NB4 (cell line): ENCODE measurements at regions not wholly inside any gene's neighbourhood (a gene's known extent, or its start where the extent isn't known, plus 50 kb on each side); places are given as distances from the start of the nearest gene placed in this dataset.
"Not testable (repeated sequence)": the region's sequence is repeated elsewhere in the genome, so short reads cannot be mapped to it uniquely, and the experiment has no call there.

Experiments used
- DNase-seq: peaks from one replicate; pipeline ENCODE4 v3.0.0; 2010; ENCODE audit warnings: low read depth
- H3K4me3 ChIP-seq: one replicate; pipeline ENCODE4 v1.5.1; 2011; ENCODE audit warnings: mild to moderate bottlenecking, low read depth, low read length, moderate library complexity
- CTCF ChIP-seq: IDR thresholded peaks from one replicate; pipeline ENCODE4 v1.5.1; 2012; ENCODE audit warnings: low read depth, low read length
- MAX ChIP-seq: IDR thresholded peaks from 2 replicates; pipeline ENCODE4 v1.6.1; 2011; ENCODE audit warnings: low read depth, low read length
- MYC ChIP-seq: IDR thresholded peaks from 2 replicates; pipeline ENCODE4 v1.6.1; 2011; ENCODE audit warnings: low read depth, low read length
- POLR2A ChIP-seq: IDR thresholded peaks from 2 replicates; pipeline ENCODE4 v1.6.1; 2011; ENCODE audit warnings: mild to moderate bottlenecking; ENCODE audit not compliant: insufficient read length; ENCODE audit errors: extremely low read depth

- no peak overlapping the region for H3K4me3 ChIP-seq
- DNase-seq, result no peak
- no peak for TF ChIP-seq MAX
- no peak for TF ChIP-seq POLR2A
- TF ChIP-seq CTCF, result no peak
- no peak for TF ChIP-seq MYC
These were observed 764.9 kb upstream of the MBL2 start for GRCh38 chr10:53537508-53537907.

GRCh38 chr10:53536322-53536721 lies 763.7 kb upstream of the MBL2 start:
- H3K4me3 ChIP-seq, result no peak overlapping the region
- no peak for TF ChIP-seq MYC
- no peak for TF ChIP-seq POLR2A
- no peak for TF ChIP-seq CTCF
- TF ChIP-seq MAX, result no peak

GRCh38 chr10:53534428-53534827 lies 761.8 kb upstream of the MBL2 start:
- TF ChIP-seq POLR2A, result no peak
- TF ChIP-seq CTCF, result no peak
- no peak for TF ChIP-seq MAX
- no peak for TF ChIP-seq MYC
- DNase-seq, result no peak
- no peak overlapping the region for H3K4me3 ChIP-seq

More at GRCh38 chr10:53536322-53536721, 763.7 kb upstream of the MBL2 start:
- DNase-seq, result no peak

- no peak overlapping the region for H3K4me3 ChIP-seq
- no peak for TF ChIP-seq MAX
- no peak for TF ChIP-seq POLR2A
- no peak for TF ChIP-seq CTCF
- TF ChIP-seq MYC, result no peak
- no peak for DNase-seq
These were observed 756.4 kb upstream of the MBL2 start for GRCh38 chr10:53528974-53529373.

- DNase-seq, result no peak
- no peak for TF ChIP-seq MYC
- no peak for TF ChIP-seq MAX
- no peak for TF ChIP-seq POLR2A
- TF ChIP-seq CTCF, result no peak
These were observed 748.5 kb upstream of the MBL2 start for GRCh38 chr10:53521046-53521445.

GRCh38 chr10:53508197-53508596 lies 735.6 kb upstream of the MBL2 start:
- no peak for TF ChIP-seq CTCF
- TF ChIP-seq MAX, result no peak
- TF ChIP-seq MYC, result no peak
- TF ChIP-seq POLR2A, result no peak
- no peak overlapping the region for H3K4me3 ChIP-seq
- DNase-seq, result no peak

More at GRCh38 chr10:53521046-53521445, 748.5 kb upstream of the MBL2 start:
- H3K4me3 ChIP-seq, result no peak overlapping the region

GRCh38 chr10:53504492-53504891 lies 731.9 kb upstream of the MBL2 start:
- not testable (repeated sequence) for DNase-seq, H3K4me3 ChIP-seq
